Coronary artery (tissue), 2 donors: ENCODE measurements at regions not wholly inside any gene's neighbourhood (a gene's known extent, or its start where the extent isn't known, plus 50 kb on each side); places are given as distances from the start of the nearest gene placed in this dataset.
"Not testable (repeated sequence)": the region's sequence is repeated elsewhere in the genome, so short reads cannot be mapped to it uniquely, and the experiment has no call there.

Source experiments
- DNase-seq: peaks from one replicate; pipeline ENCODE4 v3.0.0-alpha.2; 2017; ENCODE audit warnings: low spot score
- H3K27ac ChIP-seq, 2 donors: fragments of 200-600 bp; sonication (generic); one replicate each; pipeline ENCODE4 v1.5.1; 2016 to 2019
- H3K4me3 ChIP-seq: fragments of 200-600 bp; sonication (generic); 2 replicates; pipeline ENCODE4 v1.5.1; 2016; ENCODE audit warnings: mild to moderate bottlenecking, moderate library complexity
- CTCF ChIP-seq: fragments of 200-600 bp; sonication (generic); IDR thresholded peaks from one replicate; pipeline ENCODE4 v1.5.1; 2019; ENCODE audit warnings: antibody characterized with exemption

- no peak for DNase-seq
- Histone ChIP-seq H3K4me3 (no peak overlapping the region), H3K27ac (no peak overlapping the region)
- TF ChIP-seq CTCF, result no peak
These were observed 792.1 kb upstream of the SPRY2 start for GRCh38 chr13:81133066-81133465.

DNA sequence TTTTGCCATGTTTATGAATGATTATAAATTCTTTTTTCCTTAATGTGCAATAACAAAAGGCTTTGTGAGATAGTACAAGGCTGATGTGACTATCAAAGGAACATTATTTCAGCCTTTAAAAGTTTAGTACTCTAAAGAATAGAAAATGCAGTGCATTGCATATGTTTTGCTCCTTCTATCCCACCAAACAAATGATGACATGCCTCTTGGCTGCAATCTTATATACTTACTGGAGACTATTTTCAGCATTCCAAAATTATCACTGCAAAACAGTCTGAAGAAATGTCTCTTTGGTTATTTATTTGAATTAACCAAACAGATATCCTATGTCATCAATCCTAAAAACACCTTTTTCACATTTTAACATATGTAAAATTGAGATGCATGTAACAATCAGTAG, 776.5 kb upstream of the SPRY2 start:
- no peak overlapping the region for H3K27ac ChIP-seq
- H3K4me3 ChIP-seq, result no peak overlapping the region
- no peak for TF ChIP-seq CTCF
- no peak for DNase-seq

DNA sequence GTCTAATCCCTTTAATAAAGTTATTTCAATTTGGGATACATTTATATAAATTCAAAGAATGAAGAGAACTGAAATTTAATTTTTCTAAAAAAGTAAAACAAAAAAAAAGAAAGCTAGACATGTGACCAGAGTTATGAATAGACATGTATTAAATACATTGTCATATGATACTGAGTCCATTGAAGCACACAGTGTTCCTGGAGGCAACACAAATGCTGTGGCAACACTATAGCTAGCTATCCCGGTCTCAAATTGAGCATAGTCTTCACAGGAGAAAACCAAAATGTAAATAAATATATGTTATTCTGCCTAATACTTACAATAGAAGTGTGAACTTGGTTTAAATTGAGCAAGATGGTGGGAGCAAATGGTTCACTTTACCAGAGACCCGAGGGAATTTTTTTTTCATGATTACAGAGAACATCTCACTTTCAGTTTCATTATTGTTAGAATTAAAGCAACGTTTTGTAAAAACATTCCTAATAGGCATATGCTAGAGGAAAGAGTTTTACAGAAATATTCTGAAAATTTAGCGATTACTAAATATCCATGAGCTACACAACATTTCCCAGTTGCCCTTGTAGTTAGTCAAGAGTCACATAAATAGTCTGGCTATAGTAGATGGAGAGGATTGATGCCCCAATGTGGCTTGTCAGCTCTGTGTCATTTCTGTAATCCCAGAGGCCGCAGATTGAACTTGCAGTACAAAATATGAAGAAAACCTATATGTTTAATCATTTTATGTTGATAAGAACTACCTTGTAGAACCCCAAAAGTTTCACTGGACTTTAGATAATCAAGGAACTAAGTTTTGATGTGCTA, 775.7 kb upstream of the SPRY2 start:
- TF ChIP-seq CTCF, result no peak

DNA sequence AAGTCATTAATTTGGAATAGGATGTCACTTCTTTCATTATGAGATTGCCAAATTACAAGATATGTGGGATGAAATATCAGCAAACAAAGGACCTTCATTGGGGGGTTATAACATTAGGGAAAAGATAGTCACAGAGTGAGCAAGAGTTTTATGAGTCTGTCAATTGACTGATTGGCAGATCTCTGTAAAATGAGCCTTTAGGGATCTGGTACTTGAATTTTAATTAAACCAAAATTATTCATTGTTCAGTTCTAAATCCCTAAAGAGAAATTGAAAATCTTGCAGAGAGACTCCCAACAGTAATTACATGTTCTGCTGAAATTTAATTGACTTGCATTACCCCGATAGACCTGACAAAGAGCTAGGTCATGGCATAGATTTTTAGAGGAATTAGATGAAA, 768.1 kb upstream of the SPRY2 start:
- DNase-seq, result no peak
- no peak overlapping the region for H3K27ac ChIP-seq
- no peak for TF ChIP-seq CTCF
- H3K4me3 ChIP-seq, result no peak overlapping the region

More for the DNA sequence above, 775.7 kb upstream of the SPRY2 start:
- DNase-seq, result no peak
- Histone ChIP-seq H3K27ac (no peak overlapping the region), H3K4me3 (no peak overlapping the region)

GRCh38 chr13:81106348-81106747, 765.4 kb upstream of the SPRY2 start:
- H3K4me3 ChIP-seq, result no peak overlapping the region
- no peak for DNase-seq
- TF ChIP-seq CTCF, result no peak
- no peak overlapping the region for H3K27ac ChIP-seq

DNA sequence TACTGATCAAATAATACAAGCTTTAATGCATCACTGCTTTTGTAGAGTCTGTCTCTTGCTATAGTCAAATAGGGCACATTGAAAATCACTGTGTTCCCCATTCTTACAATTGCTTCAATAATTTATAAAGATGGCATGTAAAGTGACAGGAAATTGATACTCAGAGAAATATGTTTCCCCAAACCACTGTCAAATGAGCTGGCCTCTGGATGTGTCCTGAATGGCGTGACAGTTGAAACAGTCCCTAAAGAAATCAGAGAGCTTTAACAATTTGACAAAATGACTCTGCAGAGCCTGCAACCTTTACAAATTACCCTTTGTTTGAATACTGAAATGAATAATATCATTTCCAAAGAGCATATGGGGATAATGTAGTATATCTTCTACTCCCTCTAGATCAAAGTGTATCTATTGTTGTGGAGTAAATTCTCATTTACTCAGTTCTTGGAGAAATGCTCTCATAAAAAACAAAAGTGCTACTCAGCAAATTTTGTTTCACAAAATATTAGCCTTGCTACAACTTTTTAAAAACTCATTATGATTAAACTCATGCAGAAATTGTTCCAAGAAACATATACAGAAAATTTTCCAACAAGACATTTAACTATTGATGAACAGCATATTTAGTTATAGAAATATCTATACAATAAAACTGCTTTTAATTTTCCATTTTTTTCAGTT, 763.2 kb upstream of the SPRY2 start:
- TF ChIP-seq CTCF, result no peak
- Histone ChIP-seq H3K27ac (no peak overlapping the region), H3K4me3 (no peak overlapping the region)
- DNase-seq, result no peak

DNA sequence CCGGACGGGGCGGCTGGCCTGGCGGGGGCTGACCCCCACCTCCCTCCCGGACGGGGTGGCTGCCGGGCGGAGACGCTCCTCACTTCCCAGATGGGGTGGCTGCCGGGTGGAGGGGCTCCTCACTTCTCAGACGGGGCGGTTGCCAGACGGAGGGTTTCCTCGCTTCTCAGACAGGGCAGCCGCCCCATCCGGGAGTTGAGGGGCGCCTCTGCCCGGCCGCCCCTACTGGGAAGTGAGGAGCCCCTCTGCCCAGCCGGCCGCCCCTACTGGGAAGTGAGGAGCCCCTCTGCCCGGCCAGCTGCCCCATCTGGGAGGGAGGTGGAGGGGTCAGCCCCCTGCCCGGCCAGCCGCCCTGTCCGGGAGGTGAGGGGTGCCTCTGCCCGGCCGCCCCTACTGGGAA, 761.1 kb upstream of the SPRY2 start:
- H3K4me3 ChIP-seq, H3K27ac ChIP-seq, DNase-seq: not testable (repeated sequence)
